Activated CD8-positive, alpha-beta memory T cell treated with anti-CD3 and anti-CD28 coated beads, Interleukin-2, amount 50 U/mL, for 48 hours (primary cell): ENCODE measurements at regions not wholly inside any gene's neighbourhood (a gene's known extent, or its start where the extent isn't known, plus 50 kb on each side); places are given as distances from the start of the nearest gene placed in this dataset.
"Not testable (repeated sequence)": the region's sequence is repeated elsewhere in the genome, so short reads cannot be mapped to it uniquely, and the experiment has no call there.

Source experiments
- DNase-seq: peaks from one replicate; pipeline ENCODE4 v3.0.0-alpha.2; 2020

DNA sequence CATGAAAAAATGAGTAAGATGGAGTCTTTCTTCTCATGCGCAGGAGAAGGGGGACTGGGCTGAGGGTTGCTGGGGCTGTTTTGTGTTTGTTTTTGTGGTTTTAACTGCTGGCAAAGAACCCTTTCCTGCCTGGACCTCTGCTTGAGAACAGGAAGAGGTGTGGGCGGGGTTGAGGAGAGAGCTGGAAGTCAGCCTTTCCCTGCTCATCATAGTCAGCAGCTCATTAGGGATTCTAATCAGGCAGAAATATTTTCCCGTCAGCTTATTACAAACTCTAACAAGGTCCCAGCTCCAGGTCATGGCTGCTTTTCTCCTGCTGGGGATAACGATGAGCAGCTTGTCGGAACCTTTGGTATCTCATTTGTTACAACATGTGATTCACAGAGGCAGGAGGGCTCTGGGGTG is 185.0 kb upstream of the NRXN3 start:
- no peak for DNase-seq

DNA sequence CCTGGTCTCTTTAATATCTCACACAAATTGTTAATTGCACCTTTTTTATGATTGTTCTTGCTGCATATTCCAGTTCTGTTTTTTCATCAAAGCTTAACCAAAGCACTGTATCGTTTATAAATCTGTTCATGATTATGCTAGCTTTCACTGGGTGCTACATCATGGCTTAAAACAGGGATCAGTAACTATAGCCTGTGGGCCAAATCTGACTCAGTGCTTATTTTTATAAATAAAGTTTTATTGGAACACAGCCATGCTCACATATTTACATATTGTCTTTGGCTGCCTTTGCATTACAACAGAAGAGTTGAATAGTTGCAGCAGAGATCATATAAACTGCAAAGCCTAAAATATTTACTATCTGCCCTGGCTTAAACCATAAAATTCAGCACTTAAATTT is 183.4 kb upstream of the NRXN3 start:
- no peak for DNase-seq

DNA sequence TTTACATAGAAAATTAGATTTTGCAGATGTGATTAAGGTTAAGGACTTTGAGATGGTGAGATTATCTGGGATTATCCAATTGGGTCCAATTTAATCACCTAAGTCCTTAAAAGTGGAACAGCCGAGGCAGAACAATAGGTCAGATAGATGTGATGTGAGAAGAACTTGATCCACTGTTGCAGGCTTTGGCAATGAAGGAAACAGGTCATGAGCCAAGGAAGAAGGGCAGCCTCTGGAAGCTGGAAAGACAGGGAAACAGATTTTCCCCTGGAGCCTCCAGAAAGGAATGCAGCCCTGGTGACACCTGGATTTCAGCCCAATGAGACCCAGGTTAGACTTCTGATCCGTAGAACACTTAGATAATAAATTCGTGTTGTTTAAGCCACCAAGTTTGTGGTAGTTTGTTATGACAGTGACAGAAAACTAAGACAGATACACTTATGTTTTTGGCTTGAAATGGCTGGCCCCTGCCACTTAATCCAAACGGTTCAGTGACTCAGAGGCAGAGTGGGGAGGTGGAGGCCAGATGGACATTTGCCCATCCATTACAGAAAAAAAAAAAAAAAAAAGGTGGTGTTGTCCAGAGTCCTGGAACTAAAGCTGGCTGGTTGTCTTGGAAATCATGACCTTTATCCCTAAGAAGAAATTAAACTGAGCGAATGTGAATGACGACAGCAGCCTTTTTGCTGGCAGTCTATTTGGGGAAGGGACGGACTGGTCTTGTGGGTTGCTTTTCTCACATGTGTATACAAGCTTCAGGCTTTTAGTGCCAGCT is 181.9 kb upstream of the NRXN3 start:
- no peak for DNase-seq

DNA sequence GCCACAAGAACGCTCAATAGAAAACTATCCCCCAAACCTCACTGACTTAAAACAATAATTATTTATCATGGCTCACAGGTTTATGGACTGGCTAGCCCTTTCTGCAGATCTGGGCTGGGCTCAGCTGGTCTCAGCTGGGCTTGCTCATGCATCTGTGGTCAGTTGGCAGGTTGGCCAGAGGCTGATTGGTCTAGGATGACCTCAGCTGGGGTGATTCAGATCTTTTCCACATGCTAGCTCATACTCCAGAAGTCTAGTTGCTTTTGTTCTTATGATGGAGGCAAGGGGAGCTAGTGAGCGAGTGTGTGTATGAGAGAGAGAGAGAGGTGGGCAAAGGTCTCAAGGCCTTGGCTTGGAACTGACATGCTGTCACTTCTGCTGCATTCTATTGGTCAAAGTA is 181.2 kb upstream of the NRXN3 start:
- DNase-seq: no peak

GRCh38 chr14:77989441-77989991 is 180.7 kb upstream of the NRXN3 start:
- no peak for DNase-seq

GRCh38 chr14:77990337-77990736 is 179.8 kb upstream of the NRXN3 start:
- DNase-seq: no peak

- DNase-seq: no peak
These were observed 178.9 kb upstream of the NRXN3 start for GRCh38 chr14:77991128-77991772.

DNA sequence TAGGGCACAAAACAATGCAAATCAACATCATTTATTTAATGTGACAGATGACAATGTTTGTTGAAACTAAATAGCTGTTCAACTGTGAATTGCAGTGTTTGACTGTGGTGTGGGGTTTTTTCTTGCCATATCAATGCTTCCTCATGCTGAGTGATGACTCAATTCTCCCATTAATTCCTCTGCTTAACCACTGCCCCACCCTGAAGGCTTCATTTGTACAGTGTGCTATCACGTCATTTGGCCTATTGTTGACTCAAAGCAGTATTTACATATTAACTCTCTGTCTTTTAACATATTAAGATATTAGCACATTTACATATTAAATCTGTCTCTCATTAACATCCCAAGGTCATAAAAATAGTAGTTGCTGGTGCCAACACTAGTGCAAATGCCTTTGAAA is 164.8 kb upstream of the NRXN3 start:
- no peak for DNase-seq

DNA sequence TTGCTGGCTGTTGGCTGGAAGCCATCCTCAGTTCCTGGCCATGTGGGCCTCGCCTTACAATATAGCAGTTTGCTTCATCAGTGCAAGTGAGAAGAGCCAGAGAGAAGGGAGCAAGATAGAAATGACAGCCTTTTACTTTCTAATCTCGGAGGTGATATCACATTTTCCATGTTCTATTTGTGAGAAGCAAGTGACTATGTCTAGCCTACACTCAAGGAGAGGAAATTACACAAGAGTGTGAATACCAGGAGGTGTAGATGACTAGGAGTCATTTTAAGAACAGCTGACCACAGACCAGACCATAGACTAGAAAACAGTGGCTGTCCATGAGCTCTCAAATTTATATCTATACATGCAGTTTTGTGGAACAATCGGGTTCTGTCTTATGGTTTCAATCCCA is 163.0 kb upstream of the NRXN3 start:
- no peak for DNase-seq

DNA sequence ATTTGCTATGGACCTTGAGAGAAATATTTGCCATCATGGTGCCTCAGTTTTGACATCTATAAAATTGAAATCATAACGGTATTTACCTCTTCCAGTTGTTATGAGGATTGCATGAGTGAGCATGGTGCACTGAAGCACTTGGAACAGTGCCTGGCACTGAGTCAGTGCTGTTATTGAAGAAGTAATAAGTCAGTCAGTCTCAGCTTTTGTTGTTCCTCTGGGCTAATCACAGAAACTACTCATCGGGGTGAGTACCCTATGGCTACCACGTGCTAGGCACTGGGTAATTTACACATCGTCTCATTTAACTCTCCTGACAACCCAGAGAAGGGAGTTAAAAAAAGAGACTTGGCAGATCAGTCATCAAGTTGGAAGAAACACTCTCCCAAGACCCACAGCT is 159.5 kb upstream of the NRXN3 start:
- no peak for DNase-seq

- not testable (repeated sequence) for DNase-seq
These were observed 156.3 kb upstream of the NRXN3 start for GRCh38 chr14:78013911-78014310.

DNA sequence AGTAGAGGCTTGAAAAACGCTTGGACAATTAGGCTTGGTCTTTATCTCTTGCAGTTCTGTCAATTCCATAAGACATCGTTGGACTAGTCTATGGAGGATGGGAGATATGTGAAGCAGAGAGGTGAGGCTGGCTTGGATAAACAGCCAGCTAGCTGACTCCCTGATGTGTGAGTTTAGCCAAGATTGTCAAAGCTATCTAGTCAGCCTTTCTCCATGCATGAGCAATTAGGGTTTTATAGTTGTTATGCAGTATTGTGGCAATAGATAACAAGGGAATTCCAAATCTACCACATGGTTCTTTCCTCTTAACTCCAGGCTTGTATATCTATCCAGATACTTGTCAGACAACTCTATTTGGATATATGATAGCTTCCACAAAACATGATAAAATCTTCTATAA is 153.6 kb upstream of the NRXN3 start:
- no peak for DNase-seq

- DNase-seq: no peak
These were observed 151.9 kb upstream of the NRXN3 start for GRCh38 chr14:78018283-78018682.

DNA sequence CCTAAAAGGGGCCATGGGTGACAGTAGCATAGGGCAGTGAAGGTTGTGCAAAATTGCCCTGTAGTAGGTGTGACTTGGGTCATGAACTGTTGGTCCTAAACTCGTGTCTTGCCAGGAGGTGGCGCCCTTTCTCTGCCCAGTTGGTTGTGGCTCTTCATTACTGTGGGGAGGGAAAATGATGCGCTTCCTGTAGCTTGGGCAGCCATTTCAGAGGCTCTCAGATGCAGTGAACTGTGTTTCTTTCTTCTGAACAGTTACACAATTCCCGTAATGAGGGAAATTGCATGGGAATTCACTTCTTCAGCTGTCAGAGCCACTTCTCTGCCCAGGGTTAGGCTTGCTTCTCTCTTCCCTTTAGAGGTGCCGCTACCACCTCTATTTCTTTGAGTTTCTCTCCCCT is 148.1 kb upstream of the NRXN3 start:
- DNase-seq: peak; percentile 87

GRCh38 chr14:78023112-78023511 is 147.1 kb upstream of the NRXN3 start:
- no peak for DNase-seq

DNA sequence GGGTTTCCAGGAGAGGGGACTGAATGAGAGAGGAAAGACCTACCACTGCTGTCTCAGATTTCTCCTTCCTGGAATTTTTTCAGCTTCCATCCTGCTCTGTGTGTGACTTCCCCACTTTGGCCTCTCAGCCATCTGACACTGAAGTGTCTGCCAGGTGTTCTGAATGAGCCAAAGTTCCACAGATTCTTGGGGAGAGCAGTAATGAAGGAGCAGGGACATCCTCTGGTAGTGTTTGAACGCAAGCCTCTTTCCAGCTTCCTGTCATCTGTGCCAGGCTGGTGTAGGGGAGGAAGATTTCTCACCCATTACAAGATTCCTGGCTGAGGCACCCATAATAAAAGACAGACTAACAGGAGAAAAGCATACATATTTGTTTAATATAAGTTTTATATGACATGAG is 141.7 kb upstream of the NRXN3 start:
- DNase-seq: no peak

- DNase-seq: no peak
These were observed 140.4 kb upstream of the NRXN3 start for GRCh38 chr14:78029601-78030372.

DNA sequence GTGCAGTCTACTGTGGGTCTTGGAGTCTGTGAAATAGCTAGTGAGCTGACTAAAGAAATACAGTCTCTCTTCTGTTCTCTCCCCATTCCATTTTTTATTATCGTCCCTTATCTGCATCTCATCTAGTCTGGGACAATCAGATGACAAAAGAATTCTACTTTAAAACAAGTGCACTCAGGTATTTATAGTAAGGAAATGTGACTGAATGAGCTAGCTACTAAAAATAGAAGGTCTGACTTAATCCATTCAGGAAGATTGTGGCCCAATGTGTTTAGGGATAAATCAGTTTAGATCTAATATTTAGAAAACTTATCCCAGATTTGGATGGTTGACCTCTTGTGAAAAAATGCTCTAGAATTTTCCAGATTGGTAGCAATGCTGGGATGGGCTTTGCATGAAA is 126.8 kb upstream of the NRXN3 start:
- DNase-seq: no peak

DNA sequence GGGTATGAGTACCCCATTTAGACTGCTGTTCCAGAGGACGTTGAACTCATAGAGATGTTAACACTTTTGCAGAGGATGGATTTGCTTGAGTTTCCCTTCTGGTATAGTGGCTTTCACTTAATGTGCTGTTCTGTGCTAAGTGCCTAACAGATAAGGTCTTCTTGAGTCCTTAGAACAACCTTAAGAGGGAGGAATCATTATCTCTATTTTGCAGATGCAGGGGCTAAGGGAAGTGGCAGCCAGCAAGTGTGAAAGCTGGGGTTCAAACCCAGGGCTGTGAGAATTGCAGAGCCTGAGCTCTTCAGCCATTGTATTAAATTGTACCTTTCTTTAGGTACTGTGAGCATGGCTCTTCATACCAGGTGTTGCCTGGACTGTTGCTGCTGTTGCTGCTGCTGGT is 122.1 kb upstream of the NRXN3 start:
- no peak for DNase-seq

DNA sequence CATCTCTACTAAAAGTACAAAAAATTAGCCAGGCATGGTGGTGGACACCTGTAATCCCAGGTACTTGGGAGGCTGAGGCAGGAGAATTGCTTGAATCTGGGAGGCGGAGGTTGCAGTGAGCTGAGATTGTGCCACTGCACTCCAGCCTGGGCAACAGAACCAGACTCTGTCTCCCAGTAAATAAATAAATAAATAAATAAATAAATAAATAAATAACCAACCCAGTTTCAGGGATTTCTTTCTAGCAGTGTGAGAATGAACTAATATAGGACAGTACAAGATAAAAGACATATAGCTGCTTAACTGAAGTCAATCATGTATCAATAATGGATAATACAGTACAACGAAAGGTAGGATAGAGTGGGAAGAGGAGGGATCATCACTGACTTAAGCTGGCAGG is 113.3 kb upstream of the NRXN3 start:
- DNase-seq: not testable (repeated sequence)

DNA sequence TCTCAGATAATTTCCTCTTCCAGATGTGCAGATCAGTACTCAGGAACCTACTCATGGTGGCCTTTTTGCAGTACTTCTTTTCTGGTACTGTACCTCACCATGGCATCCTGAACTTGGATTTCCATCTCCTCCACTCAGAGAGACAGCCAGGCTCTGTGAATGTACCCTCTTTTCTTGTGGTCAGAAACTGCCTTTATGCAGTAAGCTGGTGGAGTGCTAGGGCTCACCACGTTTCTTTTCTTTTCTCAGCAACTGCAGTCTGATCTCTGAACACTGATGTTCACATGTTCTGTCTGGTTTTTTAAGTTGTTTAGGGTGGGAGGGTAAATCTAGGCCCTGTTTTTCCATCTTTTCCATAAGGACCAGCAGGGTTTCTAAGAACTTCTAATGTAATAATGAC is 99.8 kb upstream of the NRXN3 start:
- DNase-seq: no peak

- no peak for DNase-seq
These were observed 99.1 kb upstream of the NRXN3 start for GRCh38 chr14:78071016-78071549.

DNA sequence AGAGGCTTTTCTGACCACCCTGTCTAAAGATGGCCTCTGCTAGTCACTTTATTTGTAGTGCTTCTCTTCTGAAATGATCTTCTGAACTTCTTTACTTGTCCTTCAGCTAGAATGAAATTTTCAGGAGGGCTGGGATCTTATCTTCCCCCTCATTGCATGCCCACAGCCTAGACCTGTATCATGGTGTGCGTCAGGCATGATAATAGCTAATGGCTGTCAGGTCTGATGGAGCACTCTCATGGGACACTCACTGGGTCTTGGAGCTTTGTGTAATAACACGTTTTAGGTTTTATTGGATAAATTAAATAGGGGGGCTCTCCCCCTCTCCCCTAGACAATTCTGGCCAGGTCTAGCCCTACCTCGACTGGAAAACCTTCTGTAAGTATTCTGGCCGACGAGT is 97.1 kb upstream of the NRXN3 start:
- no peak for DNase-seq

DNA sequence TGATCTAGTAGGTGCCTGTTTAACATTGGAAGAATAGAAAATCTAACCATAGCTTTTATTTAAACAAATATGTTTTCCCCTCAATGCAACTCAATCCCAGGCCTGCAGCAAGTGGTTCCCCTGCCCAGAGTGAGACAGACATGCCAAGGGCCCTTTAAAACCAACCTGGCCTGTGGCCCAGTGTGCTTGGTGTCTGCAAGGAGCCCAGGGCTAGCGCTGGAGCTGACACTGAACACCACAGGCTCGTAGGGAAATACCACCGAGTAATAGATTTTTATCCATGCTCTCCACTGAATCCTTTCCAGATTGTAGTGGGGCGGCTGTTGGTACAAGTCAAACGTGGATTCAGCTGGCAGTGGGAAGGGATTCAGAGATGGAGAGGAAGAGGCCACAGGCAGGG is 95.6 kb upstream of the NRXN3 start:
- no peak for DNase-seq
